ENCODE measurements at regions not wholly inside any gene's neighbourhood (a gene's known extent, or its start where the extent isn't known, plus 50 kb on each side); places are given as distances from the start of the nearest gene placed in this dataset.

GRCh38 chr5:88938488-88938887, 55.5 kb upstream of the MEF2C start:
- no peaks in the 10 kb centered on the region for H3K27me3 Mint-ChIP-seq (ENCODE audit: unreplicated experiment)
- H3K36me3 Mint-ChIP-seq (ENCODE audit: unreplicated experiment): no peaks in the 10 kb centered on the region
- no peak for DNase-seq
- TF ChIP-seq CTCF (IDR thresholded peaks at IDR 0.05; ENCODE audit: partially characterized antibody, unreplicated experiment): no peak
- H3K4me1 Mint-ChIP-seq (ENCODE audit: low read depth, unreplicated experiment): peaks cover 1% of the 10 kb centered on the region
- H3K9me3 Mint-ChIP-seq (ENCODE audit: unreplicated experiment): no peaks in the 10 kb centered on the region
- H3K4me3 Mint-ChIP-seq (ENCODE audit: unreplicated experiment): no peak overlapping the region
- H3K27ac Mint-ChIP-seq (ENCODE audit: unreplicated experiment): no peak overlapping the region

DNA sequence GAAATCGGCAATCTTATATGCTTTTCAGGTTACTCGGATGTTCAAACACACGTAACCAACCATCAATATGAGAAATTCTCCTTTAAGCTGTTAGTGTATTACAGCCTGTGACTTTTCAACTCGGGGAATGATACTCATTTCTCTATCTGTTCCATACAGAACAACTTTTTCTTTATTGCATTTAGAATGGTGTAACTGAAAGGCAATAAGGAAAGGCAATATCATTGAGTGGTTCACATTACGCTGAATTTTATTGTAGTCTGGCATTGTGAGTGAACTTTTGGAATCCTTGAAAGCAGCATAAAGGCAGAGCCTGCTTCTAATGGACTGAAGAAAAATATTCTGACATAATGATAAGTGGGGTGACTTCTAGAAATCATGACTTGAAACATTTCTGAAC, 54.4 kb upstream of the MEF2C start:
- TF ChIP-seq CTCF (IDR thresholded peaks at IDR 0.05; ENCODE audit: partially characterized antibody, unreplicated experiment): no peak

DNA sequence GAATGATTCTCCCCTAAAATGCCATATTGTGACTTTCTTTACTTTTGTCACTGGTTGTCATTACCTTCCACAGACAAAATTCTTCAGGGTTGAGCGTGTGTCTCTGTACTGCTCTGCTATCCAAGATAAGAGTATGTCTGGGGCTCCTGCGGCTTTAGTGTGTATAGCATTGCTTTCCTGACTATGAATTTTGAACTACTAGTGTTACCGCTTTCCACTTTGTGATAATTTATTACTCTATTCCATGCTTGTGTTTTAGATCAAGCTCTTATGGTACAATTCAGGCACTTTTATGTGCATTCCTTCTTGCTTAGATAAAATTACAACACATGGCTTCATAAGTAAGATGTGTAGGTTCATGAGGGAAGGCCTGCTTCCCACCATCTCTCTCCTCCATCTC, 51.5 kb upstream of the MEF2C start:
- no peak overlapping the region for H3K27ac Mint-ChIP-seq (ENCODE audit: unreplicated experiment)
- H3K27me3 Mint-ChIP-seq (ENCODE audit: unreplicated experiment): no peaks in the 10 kb centered on the region
- H3K4me3 Mint-ChIP-seq (ENCODE audit: unreplicated experiment): no peak overlapping the region
- H3K9me3 Mint-ChIP-seq (ENCODE audit: unreplicated experiment): no peaks in the 10 kb centered on the region
- TF ChIP-seq CTCF (IDR thresholded peaks at IDR 0.05; ENCODE audit: partially characterized antibody, unreplicated experiment): no peak
- no peaks in the 10 kb centered on the region for H3K36me3 Mint-ChIP-seq (ENCODE audit: unreplicated experiment)
- no peaks in the 10 kb centered on the region for H3K4me1 Mint-ChIP-seq (ENCODE audit: low read depth, unreplicated experiment)
- DNase-seq: no peak

More for the DNA sequence above, 54.4 kb upstream of the MEF2C start:
- no peaks in the 10 kb centered on the region for H3K36me3 Mint-ChIP-seq (ENCODE audit: unreplicated experiment)
- H3K4me1 Mint-ChIP-seq (ENCODE audit: low read depth, unreplicated experiment): peaks cover 1% of the 10 kb centered on the region
- H3K4me3 Mint-ChIP-seq (ENCODE audit: unreplicated experiment): no peak overlapping the region
- H3K9me3 Mint-ChIP-seq (ENCODE audit: unreplicated experiment): no peaks in the 10 kb centered on the region
- H3K27ac Mint-ChIP-seq (ENCODE audit: unreplicated experiment): no peak overlapping the region
- no peaks in the 10 kb centered on the region for H3K27me3 Mint-ChIP-seq (ENCODE audit: unreplicated experiment)
- no peak for DNase-seq

Small RNA genes lying in the stretch of these regions (microRNA-seq; reads per million reads assigned to microRNA genes)
- gene MIR3660 (ENCODE audit: unreplicated experiment): 0.41 reads per million
